LoVo (cell line): ENCODE measurements at regions not wholly inside any gene's neighbourhood (a gene's known extent, or its start where the extent isn't known, plus 50 kb on each side); places are given as distances from the start of the nearest gene placed in this dataset.

Experiments
- DNase-seq: peaks from one replicate; pipeline ENCODE4 v3.0.0-alpha.2; 2016; ENCODE audit warnings: low spot score

DNA sequence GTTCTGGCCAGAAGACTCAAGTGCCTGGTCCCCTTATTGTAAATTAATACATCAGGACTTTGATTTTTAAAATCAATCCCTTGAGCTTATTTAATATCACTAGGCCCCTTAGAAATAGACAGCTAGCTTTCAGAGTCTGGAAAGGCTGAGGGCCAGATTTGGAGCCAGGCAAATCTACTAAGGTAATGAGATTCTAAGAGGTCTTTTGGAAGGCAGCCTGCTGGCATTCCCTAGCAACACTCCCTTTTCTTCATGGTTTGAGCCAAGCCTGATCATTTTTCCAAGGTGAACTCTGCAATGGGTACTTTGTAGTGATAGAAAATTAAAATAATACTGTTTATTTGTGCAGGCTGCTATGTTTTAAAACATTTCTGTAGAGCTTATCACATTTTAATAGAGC lies 378.5 kb downstream of the FAT4 start:
- no peak for DNase-seq

DNA sequence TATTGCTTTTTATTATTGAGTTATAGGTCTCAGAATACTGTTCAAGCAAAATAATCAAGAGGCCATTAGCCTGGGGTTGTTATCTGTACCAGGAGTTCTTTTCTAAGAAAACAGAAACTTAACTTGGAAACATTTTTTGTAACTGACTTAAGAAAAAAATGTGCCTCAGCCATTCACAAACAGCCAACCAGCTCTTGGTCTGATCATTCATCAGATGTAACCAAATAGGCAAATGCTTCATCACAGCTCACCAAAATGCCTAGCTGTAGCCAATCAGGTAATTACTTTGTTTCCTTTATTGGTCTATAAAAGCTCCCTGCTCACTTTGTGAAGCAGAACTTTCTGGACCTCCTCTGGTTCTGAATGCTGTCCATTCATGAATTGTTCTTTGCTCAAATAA lies 387.7 kb downstream of the FAT4 start:
- DNase-seq, result no peak

DNA sequence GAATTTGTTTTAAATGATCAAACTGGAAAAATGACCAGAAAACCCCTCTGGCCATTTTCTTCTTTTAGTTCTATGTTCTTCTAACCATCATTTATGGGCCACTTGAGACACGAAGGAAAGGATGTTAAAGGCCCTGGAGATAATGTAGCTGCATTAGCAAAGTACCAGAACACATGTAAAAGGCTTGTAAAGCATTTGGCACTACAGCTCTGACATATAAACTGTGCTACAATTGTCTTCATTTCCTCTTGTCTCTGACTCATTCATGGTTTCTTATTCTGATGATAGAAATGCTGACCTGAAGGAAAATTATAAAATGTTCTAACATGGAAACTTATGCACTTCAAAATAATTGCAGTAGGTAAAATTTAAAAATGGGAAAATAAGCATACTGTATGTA lies 388.7 kb downstream of the FAT4 start:
- no peak for DNase-seq

DNA sequence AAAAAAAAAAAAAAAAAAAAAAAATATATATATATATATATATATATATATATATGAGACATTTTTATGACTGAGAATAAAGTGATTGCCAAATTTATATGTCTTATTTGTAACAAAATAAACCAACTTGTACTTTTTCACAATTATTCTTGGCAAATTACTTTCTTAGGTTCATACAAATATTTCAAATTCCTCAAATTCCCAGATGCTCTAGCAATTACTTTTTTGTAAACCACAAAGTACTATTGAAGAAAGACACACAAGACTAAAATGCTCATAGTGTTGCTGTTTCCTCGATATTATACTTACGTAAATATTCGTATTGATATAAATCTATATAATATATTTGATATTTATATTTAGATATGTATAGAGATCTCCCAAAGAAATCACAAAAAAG lies 390.0 kb downstream of the FAT4 start:
- DNase-seq, result no peak

DNA sequence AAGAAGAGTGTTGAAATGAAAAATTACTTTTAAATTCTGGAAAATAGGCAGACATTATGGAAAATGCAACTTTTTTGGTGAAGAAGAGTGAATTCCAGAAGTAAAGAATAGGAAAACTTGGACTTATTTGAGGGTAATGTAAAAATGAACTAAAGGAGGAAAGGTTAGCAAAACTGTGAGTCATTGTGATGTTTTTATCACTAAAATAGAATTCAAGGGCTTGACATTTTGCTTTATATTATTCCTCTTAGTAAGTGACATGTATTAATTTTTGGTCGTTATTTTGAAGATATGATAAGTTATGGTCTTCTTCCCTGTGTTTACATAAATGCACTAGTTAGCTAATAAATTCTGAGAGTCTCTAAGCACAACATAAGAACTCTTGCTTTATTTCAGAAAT lies 390.9 kb downstream of the FAT4 start:
- no peak for DNase-seq

DNA sequence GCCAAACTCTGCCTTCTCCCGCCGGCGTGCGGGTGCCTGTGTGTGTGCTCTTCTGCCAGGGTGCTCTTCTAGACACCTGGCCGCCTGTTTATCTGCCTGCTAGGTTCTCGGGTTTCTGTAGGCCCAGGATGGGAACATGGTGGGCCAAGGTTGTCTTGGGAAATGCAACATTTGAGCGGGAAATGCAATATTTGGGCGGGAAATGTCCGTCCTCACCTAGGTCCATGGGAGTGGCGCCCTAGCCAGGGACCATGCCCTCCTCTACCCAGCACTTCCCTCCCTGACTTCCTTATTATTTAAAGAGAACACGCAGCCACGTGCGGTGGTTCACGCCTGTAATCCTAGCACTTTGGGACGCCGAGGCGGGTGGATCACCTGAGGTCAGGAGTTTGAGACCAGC lies 392.6 kb downstream of the FAT4 start:
- no peak for DNase-seq

DNA sequence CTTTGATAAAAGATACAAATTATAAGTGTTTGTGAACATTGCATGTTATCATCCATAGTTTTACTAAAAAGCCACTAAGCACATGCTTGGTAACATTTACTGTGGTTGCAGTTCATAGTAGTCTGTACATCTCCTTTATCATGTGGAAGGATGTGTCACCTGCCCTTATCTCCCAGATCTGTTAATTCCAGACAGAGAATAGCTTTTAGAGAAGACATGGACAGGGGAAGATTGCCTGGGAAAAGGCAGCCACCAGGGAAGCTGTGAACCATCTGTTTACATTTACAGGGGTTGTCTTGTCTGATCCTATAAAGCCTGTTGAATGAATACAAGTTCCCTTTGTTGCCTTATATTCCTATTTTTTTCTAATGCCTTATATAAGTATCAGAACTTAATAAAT lies 396.0 kb downstream of the FAT4 start:
- DNase-seq, result no peak

DNA sequence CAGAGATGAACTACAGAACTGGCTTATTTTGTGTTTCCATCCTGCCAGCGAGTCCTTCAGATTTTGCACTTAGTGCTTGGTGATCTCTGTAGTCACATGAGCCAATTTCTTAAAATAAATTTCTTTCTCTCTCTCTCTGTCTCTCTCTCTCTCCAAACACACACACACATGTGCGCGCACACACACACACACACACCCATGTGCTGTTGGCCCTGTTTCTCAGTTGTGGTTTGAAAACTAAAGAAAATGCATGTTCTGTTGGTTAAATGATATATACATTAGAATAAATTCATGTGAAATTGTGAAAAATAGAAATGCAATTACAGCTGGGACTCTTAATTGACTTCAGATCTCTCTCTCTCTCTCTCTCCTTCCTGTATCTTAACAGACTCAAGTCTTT lies 399.3 kb downstream of the FAT4 start:
- no peak for DNase-seq

DNA sequence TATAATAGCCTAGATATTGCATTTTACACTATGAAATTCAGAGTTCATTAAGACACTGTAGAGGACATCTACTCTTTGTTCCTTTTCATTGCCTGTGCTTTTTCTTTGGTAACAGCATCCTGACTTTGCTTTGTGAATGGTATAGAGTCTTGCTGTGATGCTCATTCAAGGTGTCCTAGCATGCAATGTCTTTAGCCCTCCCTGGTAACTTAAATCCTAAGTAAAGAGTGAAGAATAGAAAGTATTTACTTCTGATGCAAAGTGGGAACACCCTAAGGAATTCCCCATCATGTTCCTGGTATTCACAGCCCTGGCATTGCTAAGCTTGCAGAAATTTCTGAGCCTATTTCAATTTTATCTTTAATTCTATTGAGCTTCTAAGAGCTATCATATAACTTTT lies 400.1 kb downstream of the FAT4 start:
- DNase-seq, result no peak

DNA sequence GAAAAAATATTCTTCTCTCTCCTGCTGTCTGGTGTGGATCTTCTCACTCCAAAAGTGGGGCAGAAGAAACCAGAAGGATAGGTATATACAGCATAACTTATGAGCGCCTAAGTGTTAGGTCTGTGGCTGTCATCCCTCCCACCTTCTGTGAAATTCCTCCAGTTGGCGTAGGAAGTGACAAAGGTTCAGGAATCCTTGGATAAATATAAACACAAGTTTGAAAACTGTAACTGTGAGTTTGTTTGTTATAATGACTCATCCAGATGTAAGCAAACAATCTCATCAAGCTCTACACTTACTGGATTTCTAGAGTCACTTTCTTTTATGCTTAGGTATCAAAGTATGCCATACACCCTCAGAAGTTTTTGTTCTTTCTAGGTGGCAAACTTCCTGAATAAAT lies 405.2 kb downstream of the FAT4 start:
- peak; percentile 16 for DNase-seq

DNA sequence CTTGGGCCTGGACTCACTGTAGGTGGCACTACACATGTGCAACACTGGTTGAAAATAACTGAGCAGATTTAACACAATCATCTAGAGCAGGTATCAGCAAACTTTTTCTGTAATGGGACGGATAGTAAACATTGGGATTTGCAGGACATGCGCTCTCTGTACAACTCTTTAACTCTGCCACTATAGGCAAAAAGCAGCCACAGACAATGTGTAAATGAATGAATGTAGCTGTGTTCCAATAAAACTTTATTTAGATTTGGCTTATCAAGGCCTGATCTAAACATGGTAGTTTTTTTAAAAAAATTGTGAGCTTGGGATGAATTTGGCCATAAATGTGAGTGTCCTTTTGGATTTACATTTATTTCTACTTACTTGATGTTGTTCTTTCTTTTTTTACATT lies 407.3 kb downstream of the FAT4 start:
- DNase-seq, result no peak

DNA sequence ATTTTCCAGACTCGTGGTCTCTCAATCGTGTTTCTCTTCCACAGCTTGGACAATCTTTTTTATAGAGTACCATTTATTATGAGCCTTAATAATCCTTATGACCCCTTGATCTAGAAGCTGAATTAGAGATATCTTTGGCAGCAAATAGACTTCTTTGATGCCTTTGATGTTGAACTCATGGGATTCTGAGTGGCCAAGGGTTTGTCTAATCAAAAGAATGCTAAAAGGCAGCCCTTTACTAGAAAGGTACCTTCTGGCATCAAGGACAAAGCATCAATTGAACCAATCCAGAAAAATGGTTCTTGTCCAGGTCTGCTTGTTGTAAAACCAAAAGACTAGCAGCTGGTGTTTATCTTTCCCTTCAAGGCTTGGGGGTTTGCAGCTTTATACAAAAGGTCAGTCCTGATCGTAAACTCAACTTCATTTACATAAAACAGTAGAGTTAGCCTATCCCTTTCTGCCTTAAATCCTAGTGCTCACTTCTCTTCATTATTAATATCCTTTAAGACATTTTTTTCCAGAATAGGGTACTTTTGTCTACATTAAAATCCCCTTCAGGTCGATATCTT lies 411.3 kb downstream of the FAT4 start:
- no peak for DNase-seq

DNA sequence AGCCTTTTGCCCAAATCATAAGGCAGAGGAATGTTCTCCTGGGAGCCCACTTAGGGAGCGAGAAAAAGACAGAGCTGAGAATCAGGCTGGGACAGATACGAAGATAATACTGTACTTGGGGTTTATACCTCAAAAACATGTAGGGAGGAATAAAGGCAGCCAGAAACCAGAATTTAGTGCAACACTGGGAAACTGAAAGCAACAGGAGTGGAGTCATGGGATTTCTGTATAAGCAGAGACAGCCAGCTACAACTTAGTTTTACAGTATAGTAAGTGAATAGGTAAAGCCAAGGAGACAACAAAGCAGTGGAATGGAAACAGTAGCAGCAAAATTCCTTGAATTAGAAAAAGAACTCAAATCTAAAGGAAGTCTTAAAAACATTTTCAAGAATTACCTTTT lies 413.2 kb downstream of the FAT4 start:
- DNase-seq, result no peak

DNA sequence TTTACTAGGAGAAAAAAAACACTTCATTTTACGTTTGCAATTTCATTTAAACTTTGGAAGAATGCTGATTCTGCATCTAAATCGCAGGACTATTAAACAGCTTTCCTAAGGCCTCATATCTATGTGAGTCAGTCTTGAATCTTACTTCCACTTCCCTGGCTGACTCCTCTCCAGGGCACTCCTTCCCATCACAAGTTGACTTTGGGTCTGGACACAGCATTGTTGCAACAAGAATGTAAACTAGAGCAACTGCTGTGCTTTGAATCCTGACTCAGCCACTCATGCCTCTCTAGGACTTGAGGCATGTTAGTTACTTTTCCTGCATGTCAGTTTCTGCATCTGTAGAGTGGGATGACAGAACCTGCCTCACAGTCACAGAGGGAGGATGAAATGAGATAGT lies 413.8 kb downstream of the FAT4 start:
- DNase-seq, result no peak

DNA sequence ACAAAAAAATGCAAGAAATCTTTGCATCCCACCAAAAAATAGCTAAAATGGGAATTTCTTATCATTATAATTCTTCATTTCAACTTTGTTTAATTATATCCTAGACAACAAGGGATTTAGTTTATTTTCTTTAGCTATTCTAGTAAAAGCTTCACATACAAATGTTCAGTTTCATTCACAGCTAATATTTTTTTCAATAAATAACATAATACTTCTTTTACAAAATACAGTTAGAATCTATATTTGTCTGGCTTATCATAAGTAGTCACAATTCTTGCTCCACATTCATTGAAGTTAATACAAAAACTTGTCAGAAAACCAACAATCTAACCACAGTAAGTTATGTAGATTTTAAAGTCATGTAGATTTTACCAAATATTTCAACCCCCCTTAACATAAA lies 414.4 kb downstream of the FAT4 start:
- DNase-seq, result no peak

DNA sequence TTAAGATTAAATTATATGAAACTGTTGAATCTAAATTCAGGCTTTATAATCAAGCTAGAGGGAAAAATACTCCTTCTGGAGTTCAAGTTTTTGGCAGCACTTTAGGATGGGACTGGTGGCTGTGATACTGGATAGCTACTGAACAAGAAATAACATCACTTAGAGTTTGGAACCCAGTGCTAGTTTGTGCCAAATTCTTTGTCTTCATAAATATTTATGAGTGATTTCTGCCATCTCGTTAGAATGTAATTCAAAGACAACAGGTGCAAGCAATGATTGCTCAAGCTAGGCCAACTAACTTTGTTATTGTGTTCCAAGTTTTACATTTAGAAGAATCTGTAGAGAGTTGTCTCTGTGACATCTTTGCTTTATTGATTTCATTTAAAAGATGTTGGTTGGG lies 417.9 kb downstream of the FAT4 start:
- no peak for DNase-seq

DNA sequence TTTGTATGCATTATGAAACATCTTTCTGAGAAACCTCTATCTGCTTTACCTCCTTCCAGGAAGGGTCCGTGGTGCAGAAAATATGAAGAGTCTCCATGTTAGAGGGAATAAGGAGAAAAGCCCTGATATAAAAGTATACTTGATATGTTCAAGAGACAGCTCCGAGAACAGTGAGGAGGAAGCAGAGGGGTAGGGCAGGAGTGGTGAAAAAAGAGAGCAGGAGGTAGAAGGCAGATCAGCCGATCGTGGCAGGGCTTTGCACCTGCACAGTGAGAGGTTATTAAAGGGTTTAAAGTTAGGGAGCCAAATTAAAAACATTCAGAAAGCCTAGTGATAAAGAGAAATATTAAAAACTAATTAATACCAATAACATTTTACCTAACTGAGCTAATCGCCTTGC lies 419.7 kb downstream of the FAT4 start:
- no peak for DNase-seq

DNA sequence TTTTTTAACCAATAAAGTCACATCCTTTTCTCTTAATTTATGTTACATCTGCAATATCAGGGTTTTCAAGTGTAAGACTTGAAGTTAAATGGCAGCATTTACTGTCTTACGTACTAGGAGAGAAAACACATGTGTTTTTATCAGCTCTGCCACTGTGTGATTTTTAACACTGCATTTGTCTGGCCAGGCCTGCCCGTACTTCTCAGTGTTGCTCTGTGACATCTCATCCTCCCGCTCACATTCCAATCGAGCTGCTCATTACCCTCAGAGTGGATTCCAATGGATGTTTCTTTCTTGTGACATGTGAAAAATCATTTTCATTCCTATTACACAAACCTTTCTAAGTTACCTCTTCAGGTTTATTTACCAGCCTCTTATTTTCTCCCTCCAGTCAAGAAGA lies 420.3 kb downstream of the FAT4 start:
- peak; percentile 37 for DNase-seq

DNA sequence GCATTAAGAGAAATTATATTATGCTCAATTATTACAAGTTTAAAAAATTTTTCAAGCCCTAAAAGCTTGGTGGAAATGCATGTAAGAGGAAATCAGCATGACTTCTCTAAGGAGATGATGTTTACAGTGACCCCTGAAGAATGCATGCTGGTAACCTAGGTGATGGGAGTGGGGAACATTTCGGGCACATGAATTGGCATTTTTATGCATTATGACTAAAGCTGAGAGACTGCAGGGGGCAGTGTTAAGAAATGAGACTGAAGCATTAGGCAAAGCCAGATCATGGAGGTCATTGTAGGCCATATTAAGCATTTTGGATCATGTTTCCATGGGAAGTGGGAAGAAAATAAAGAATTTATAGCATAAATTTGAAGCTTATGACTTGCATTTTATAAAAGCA lies 421.3 kb downstream of the FAT4 start:
- DNase-seq, result no peak

DNA sequence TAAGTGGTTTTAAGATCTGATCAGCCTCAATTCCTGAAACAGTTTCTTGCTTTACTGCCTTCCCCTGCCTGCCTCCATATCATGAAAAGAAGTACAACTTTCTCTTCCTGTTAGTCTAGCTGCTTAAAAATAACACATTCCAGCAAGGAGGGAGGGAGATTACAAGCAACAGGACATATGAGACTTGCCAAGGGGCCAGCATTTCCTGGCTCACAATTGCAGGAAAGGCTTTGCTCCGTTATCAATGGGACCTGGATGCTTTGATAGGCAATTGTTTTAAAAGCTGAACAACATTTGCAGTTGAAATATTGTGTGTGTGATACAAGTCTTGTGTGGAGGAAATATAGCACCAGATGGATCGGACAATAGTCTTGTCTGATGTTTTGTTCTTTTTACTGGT lies 425.0 kb downstream of the FAT4 start:
- no peak for DNase-seq

DNA sequence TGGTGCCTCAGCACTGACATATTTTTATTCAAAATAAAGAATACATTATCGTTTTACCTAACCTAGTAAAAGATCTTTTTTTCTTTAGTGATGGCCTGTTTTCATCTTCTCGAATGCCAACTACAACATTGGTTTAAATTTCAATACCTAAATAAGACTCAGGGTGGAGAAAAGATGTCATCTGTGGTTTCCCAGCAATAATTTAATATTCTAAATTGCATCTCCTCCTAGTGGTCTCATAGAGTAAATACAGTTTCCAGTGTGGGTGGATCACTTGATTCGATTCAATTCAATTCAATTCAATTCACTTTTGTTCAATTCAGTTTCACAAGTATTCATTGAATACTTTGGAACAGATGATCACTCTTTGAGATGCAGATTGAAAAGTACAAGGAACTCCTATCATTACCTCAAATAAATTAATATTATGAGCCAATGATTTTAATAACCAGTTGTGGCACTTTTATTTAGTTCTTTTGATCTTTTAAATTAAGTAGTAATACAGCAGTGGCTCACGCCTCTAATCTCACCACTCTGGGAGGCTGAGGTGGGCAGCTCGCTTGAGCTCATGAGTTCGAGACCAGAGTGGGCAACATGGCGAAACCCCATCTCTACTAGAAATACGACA lies 427.2 kb downstream of the FAT4 start:
- peak; percentile 22 for DNase-seq

DNA sequence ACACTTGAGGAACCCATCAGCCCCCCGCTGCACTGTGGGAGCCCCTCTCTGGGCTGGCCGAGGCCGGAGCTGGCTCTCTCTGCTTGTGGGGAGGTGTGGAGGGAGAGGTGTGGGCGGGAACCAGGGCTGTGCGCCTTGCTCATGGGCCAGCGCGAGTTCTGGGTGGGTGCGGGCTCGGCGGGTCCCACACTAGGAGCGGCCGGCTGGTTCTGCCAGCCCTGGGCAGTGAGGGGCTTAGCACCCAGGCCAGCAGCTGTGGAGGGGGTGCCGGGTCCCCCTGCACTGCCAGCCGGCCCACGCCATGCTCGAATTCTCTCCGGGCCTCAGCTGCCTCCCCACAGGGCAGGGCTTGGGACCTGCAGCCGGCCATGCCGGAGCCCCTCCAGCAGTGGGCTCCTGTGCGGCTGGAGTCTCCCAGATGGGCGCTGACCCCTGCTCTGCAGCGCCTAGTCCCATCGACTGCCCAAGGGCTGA lies 430.2 kb downstream of the FAT4 start:
- DNase-seq, result no peak

DNA sequence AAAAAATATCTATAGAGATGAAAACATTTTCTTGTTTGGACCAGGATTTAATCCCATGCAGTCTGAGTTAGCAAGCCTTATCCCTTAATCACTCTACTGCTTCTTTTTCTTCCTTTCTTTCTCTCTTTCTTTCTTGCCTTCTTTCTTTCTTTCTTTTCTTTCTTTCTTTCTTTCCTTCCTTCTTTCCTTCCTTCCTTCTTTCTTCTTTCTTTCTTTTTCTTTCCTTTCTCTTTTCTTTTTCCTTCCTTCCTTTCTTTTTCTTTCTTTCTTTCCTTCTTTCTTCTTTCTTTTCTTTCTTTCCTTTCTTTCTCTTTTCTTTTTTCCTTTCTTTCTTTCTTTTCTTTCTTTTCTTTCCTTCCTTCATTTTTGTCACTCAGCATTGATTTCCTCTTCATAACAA lies 434.6 kb downstream of the FAT4 start:
- DNase-seq, result no peak

DNA sequence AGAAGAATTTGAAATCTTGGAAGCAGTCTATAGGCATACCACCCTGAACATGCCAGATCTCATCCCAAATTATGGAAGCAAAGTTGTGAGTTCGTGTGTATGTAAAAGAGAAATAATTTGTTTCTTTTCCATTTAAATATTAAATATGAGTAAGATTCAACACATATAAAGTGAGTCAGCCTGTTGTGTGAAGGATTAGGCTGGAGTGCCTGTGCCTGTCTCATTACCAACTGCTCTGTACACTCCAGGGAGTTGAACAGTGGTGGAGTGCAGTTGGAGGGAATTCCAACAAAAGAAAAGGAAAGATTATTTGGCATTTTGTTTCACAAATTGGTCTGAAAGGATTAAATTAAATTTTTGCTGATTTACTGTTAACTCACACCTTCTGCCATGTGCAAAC lies 435.6 kb downstream of the FAT4 start:
- DNase-seq, result no peak
